ENCODE measurements at regions not wholly inside any gene's neighbourhood (a gene's known extent, or its start where the extent isn't known, plus 50 kb on each side); places are given as distances from the start of the nearest gene placed in this dataset.

- TF ChIP-seq SIN3A (IDR thresholded peaks at IDR 0.05; ENCODE audit: borderline replicate concordance, low read depth, low read length) (no peak), EZH2phosphoT487 (IDR thresholded peaks at IDR 0.05; ENCODE audit: borderline replicate concordance, low read depth) (no peak), TAF1 (IDR thresholded peaks at IDR 0.05; ENCODE audit: borderline replicate concordance, low read depth, low read length) (no peak), FOXM1 (IDR thresholded peaks at IDR 0.05; ENCODE audit: low read depth) (no peak), NFIC (IDR thresholded peaks at IDR 0.05; ENCODE audit: borderline replicate concordance) (no peak), CTCF (IDR thresholded peaks at IDR 0.05) (no peak), REST (IDR thresholded peaks at IDR 0.05; ENCODE audit: low read depth, low read length) (no peak), CHD2 (IDR thresholded peaks at IDR 0.05; ENCODE audit: low read length, partially characterized antibody) (no peak), EP300 (IDR thresholded peaks at IDR 0.05; ENCODE audit: borderline replicate concordance in 1 of 2, low read depth in 1 of 2, low read length in 1 of 2) (no peak)
Measured at GRCh38 chr20:11287126-11287525, 613.3 kb upstream of the JAG1 start.
